GM12865 (cell line): ENCODE measurements at regions not wholly inside any gene's neighbourhood (a gene's known extent, or its start where the extent isn't known, plus 50 kb on each side); places are given as distances from the start of the nearest gene placed in this dataset.
A peak's percentile ranks its signal among the peaks of the same experiment; 100 is the strongest.

Experiments used
- DNase-seq: peaks from one replicate; pipeline ENCODE4 v3.0.0; 2010; ENCODE audit warnings: low read depth
- H3K4me3 ChIP-seq: 2 replicates; pipeline ENCODE4 v1.5.1; 2011; ENCODE audit warnings: mild to moderate bottlenecking, low read depth, low read length, control low read depth
- TF ChIP-seq, protein P1 (sequence below): IDR thresholded peaks from 2 replicates; pipeline ENCODE4 v1.5.1; 2011; ENCODE audit warnings: low read length, control low read depth, low read depth, inconsistent platforms; ENCODE audit not compliant: insufficient read depth; ENCODE audit errors: missing control alignments

DNA sequence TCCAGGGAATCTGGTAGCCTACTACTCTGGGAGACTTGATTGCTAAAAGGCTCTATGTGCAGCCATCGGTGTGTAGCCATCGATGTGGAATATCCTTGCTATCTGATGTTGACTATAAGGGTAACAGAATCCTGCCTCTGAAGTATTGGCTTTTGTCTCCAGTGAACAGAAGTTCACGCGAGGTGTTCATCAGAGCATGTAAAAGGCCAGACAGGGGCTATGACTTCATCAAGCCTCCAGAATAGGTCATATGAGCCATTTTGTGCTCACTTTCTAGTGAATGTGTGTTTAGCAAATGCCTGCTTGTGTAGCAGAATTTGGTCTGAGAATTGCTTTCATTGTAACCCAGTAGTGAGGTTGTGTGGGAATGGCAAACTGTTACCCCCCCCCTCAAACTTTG is 66.8 kb upstream of the RAD23B start:
- no peak overlapping the region for H3K4me3 ChIP-seq
- TF ChIP-seq, protein P1, sequence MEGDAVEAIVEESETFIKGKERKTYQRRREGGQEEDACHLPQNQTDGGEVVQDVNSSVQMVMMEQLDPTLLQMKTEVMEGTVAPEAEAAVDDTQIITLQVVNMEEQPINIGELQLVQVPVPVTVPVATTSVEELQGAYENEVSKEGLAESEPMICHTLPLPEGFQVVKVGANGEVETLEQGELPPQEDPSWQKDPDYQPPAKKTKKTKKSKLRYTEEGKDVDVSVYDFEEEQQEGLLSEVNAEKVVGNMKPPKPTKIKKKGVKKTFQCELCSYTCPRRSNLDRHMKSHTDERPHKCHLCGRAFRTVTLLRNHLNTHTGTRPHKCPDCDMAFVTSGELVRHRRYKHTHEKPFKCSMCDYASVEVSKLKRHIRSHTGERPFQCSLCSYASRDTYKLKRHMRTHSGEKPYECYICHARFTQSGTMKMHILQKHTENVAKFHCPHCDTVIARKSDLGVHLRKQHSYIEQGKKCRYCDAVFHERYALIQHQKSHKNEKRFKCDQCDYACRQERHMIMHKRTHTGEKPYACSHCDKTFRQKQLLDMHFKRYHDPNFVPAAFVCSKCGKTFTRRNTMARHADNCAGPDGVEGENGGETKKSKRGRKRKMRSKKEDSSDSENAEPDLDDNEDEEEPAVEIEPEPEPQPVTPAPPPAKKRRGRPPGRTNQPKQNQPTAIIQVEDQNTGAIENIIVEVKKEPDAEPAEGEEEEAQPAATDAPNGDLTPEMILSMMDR, result no peak
- DNase-seq, result no peak

DNA sequence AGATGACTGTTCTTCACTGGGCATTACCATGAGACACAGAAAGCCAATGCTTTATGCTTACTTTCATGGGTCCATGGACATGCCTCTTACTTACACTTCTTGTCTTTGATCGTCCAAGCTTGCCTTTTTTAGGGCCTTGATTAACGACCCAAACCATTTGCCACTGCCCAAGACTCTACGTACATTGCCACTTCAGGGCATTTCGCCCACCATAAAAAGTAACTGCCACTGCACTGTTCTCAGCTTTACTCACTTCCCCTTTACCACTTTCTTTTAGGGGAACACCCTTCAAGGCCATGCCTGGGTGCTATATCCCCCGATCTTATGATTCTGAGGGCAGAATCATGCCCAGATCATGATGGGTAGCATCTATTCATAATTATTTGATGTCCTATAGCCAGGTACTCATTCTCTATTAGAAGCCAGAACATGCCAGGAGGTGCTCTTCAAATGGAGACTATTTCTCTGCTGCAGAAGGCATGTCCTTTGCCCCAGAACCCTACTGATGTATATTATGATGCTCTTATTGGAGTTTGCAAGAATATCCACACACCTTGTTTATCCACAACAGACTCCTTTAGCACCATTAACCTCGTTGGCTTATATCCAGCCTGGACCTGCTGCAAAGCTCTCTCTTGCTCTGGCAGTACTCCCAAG is 64.1 kb upstream of the RAD23B start:
- no peak overlapping the region for H3K4me3 ChIP-seq
- TF ChIP-seq, protein P1, result no peak
- peak; percentile 49 for DNase-seq

DNA sequence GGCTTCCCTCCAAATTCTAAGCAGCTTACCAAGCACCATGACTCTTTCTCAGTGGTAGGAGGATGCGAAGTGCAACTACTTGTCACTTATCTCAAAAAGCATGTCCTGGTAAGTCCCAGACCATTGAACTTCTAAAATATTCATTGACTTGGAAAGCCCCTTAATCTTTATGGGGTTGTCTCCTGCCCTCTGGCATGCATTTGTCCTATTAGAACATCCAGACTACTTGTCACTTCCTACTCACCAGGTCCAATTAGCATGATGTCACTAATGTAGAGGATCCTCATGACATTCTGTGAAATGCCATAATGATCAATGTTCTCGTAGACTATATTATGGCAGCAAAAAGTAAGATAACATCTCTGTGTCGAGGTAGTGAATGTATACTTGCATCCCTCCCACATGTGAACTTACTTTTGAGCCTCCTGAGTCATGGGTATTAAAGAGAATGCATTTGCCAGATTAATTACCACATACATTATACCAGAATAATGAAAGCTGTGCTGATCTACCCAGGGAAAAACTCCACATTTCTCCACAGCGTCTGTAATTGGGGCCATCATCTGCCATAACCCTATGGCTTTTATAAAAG is 63.5 kb upstream of the RAD23B start:
- TF ChIP-seq, protein P1, result no peak
- H3K4me3 ChIP-seq, result no peak overlapping the region
- peak; percentile 59 for DNase-seq

DNA sequence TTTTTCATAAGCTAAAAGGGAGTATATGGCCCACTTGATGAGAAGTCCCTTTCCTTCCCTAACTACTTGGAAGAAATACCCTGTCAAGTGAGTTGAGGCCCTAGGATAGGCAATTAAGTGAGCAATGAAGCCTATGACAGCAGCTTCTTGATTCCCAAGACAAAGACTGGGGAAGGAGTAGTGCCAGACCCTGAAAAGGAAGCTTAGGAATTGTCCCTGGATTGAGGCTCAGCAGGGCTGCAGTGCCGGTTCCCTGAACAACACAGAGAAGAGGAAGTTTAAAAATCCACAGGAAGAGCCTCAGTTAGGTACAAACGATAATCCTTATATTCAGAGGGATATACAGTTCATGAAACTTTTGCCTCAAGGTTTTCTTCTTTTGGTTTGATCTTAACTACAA is 61.8 kb upstream of the RAD23B start:
- DNase-seq, result no peak
- TF ChIP-seq, protein P1, result no peak

DNA sequence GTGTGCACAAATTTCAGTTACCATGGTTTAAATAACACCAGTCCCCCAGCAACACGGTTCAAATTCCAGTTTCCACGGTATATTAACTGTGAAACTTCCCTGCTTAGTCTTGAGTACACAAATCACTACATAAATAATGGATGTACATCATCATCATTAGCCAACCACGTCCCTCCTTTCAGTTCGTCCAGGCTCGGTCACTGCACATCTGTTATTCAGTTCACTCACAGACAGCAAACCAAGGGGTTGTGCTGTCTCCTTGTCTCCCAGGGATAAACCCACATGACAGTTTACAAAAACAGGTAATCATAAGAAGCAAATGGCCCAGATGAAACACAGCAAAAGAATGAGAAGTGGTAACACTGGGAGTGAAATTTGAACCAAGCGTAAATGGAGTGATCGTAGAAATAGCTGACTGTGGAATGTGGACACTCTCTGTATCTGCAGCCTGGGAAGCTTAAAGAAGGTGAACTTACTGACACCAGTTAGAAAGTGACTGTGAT is 61.0 kb upstream of the RAD23B start:
- TF ChIP-seq, protein P1, result no peak
- DNase-seq, result no peak
- no peak overlapping the region for H3K4me3 ChIP-seq

More for the DNA sequence above, 61.8 kb upstream of the RAD23B start:
- no peak overlapping the region for H3K4me3 ChIP-seq

DNA sequence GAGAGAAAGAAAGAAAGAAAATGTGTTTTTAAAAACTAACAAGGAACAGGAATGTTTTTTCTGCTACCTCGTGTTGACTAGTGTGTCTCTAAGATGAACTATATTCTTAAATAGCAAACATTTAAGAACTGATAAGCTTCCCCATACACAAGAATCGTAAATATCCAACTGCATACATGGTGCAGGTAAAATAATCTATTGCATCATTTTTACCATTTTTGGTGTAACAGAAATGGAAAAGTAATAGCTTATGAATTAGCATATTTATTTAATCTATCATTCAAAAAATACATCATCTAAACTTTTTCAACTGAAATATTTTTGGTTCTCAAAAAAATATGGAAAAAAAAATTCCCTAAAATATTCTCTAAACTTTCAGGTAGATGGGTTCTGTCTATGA is 59.7 kb upstream of the RAD23B start:
- no peak for DNase-seq
- no peak overlapping the region for H3K4me3 ChIP-seq
- TF ChIP-seq, protein P1, result no peak
